ENCODE measurements at regions not wholly inside any gene's neighbourhood (a gene's known extent, or its start where the extent isn't known, plus 50 kb on each side); places are given as distances from the start of the nearest gene placed in this dataset.

DNA sequence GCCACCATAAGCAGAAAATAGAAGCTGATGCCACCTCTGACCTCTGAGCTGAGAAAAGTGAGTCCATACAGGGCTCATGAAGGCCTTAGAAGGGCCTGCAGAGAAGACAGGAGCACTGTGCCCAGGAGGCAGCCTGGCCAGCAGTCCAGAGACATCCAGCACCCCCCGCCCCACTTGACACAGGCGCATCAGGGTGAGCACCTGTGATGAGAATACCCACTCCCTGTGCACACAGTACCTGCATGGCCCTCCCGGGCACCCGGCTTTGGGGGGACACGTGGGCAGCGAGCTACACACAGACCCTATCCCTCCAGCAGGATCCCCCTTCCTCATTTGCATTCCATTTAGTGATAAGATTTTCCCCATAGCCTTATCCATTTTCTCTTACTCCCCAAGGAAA is 63.6 kb upstream of the NSMCE3 start:
- POLR2A ChIA-PET: interaction anchor here (0.6 kb wide), 1 partner anchor 10 kb away, joined by 3 read pairs; no protein-coding TSS in a partner anchor
- Mint-ChIP-seq H3K27me3 (ENCODE audit: insufficient read depth, unreplicated experiment) (peaks cover 18% of the 10 kb centered on the region), H3K27ac (ENCODE audit: low read depth, unreplicated experiment) (no peak overlapping the region), H3K9me3 (ENCODE audit: unreplicated experiment) (peaks cover 7% of the 10 kb centered on the region), H3K4me3 (ENCODE audit: unreplicated experiment) (no peak overlapping the region), H3K36me3 (ENCODE audit: insufficient read depth, unreplicated experiment) (no peaks in the 10 kb centered on the region), H3K4me1 (ENCODE audit: insufficient read depth, unreplicated experiment) (peaks cover 8% of the 10 kb centered on the region)
- TF ChIP-seq, protein P1, sequence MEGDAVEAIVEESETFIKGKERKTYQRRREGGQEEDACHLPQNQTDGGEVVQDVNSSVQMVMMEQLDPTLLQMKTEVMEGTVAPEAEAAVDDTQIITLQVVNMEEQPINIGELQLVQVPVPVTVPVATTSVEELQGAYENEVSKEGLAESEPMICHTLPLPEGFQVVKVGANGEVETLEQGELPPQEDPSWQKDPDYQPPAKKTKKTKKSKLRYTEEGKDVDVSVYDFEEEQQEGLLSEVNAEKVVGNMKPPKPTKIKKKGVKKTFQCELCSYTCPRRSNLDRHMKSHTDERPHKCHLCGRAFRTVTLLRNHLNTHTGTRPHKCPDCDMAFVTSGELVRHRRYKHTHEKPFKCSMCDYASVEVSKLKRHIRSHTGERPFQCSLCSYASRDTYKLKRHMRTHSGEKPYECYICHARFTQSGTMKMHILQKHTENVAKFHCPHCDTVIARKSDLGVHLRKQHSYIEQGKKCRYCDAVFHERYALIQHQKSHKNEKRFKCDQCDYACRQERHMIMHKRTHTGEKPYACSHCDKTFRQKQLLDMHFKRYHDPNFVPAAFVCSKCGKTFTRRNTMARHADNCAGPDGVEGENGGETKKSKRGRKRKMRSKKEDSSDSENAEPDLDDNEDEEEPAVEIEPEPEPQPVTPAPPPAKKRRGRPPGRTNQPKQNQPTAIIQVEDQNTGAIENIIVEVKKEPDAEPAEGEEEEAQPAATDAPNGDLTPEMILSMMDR (IDR thresholded peaks at IDR 0.05; ENCODE audit: unreplicated experiment): no peak
- DNase-seq (ENCODE audit: unreplicated experiment): no peak
- BruUV-seq (replicated peaks): no TSS peak
- intact Hi-C loops (cut with micrococcal nuclease): no loop called here
- CTCF ChIA-PET: no interaction called here

DNA sequence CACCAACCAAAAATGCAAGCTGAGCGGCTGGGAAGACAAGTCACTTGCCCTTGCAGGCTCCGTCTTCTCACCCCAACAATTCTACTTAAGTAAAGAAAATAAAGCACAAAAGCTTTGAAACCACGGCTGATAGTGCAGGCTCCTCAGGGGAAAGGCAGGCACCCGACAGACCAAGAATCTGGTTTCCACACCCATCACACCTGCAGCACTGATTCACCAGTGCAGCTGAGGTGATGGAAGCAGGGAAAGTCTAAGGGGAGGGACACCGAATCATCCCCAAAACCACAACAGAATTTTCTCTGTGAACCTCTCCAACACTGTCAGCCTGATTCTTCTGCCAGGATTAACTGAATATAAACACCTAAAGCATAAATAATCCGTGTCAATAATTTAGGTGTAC is 62.0 kb upstream of the NSMCE3 start:
- Mint-ChIP-seq H3K4me1 (ENCODE audit: insufficient read depth, unreplicated experiment) (no peaks in the 10 kb centered on the region), H3K4me3 (ENCODE audit: unreplicated experiment) (no peak overlapping the region), H3K27ac (ENCODE audit: low read depth, unreplicated experiment) (no peak overlapping the region), H3K36me3 (ENCODE audit: insufficient read depth, unreplicated experiment) (no peaks in the 10 kb centered on the region), H3K9me3 (ENCODE audit: unreplicated experiment) (peaks cover 7% of the 10 kb centered on the region), H3K27me3 (ENCODE audit: insufficient read depth, unreplicated experiment) (peaks cover 2% of the 10 kb centered on the region)
- ChIA-PET POLR2A (interaction anchor here (0.7 kb wide), 1 partner anchor 25 kb away, joined by 3 read pairs; no protein-coding TSS in a partner anchor), CTCF (interaction anchor here (0.6 kb wide), 1 partner anchor 7 kb away, joined by 3 read pairs; no protein-coding TSS in a partner anchor)
- no peak for DNase-seq (ENCODE audit: unreplicated experiment)
- intact Hi-C loops (cut with micrococcal nuclease): no loop called here
- no TSS peak for BruUV-seq (replicated peaks)
- TF ChIP-seq, protein P1 (IDR thresholded peaks at IDR 0.05; ENCODE audit: unreplicated experiment): no peak

DNA sequence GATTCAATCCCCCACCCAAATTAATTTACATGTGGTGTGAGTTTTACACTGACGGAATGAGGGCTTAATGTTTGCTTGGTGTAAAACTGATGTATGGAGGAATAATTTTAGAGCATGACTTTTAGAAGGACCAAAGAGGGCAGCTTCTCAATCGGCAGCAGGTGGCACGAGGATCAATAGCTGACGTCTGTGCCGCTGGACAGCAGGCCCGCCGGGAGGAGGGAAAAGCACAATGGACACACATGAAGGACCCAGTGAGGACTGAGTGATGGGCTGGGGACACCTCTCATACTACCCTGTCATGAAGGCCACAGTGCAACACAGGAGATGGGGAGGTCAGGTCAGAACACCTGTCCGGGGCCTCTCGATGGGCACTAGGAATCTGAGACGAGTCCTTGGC is 61.4 kb upstream of the NSMCE3 start:
- DNase-seq (ENCODE audit: unreplicated experiment): no peak
- Mint-ChIP-seq H3K27me3 (ENCODE audit: insufficient read depth, unreplicated experiment) (no peaks in the 10 kb centered on the region), H3K36me3 (ENCODE audit: insufficient read depth, unreplicated experiment) (no peaks in the 10 kb centered on the region), H3K4me1 (ENCODE audit: insufficient read depth, unreplicated experiment) (no peaks in the 10 kb centered on the region), H3K27ac (ENCODE audit: low read depth, unreplicated experiment) (no peak overlapping the region), H3K4me3 (ENCODE audit: unreplicated experiment) (no peak overlapping the region), H3K9me3 (ENCODE audit: unreplicated experiment) (peaks cover 11% of the 10 kb centered on the region)
- POLR2A ChIA-PET: interaction anchor here (0.7 kb wide), 1 partner anchor 24 kb away, joined by 3 read pairs; no protein-coding TSS in a partner anchor
- CTCF ChIA-PET: no interaction called here
- TF ChIP-seq, protein P1 (IDR thresholded peaks at IDR 0.05; ENCODE audit: unreplicated experiment): no peak
- intact Hi-C loops (cut with micrococcal nuclease): no loop called here
- no TSS peak for BruUV-seq (replicated peaks)

DNA sequence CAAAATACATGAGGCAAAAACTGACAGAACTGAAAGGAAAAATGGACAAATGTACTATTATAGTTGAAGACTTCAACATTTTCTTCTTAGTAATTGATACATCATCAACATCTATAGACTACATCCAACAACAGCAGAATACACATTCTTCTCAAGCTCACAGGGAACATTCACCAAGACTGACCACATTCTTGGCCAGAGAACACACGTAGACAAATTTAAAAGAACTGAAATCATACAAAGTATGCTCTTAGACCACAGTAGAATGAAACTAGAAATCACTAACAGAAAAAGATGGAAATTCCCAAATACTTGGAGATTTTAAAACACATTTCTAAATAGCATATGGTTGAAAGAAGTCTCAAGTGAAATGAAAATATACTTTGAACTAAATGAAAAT is 55.1 kb upstream of the NSMCE3 start:
- no TSS peak for BruUV-seq (replicated peaks)
- Mint-ChIP-seq H3K9me3 (ENCODE audit: unreplicated experiment) (peaks cover 24% of the 10 kb centered on the region), H3K36me3 (ENCODE audit: insufficient read depth, unreplicated experiment) (no peaks in the 10 kb centered on the region), H3K4me1 (ENCODE audit: insufficient read depth, unreplicated experiment) (no peaks in the 10 kb centered on the region), H3K27ac (ENCODE audit: low read depth, unreplicated experiment) (no peak overlapping the region), H3K4me3 (ENCODE audit: unreplicated experiment) (no peak overlapping the region), H3K27me3 (ENCODE audit: insufficient read depth, unreplicated experiment) (peaks cover 15% of the 10 kb centered on the region)
- intact Hi-C loops (cut with micrococcal nuclease): no loop called here
- CTCF ChIA-PET: interaction anchor here (0.8 kb wide), 1 partner anchor 751 kb away, joined by 3 read pairs; no protein-coding TSS in a partner anchor
- TF ChIP-seq, protein P1 (IDR thresholded peaks at IDR 0.05; ENCODE audit: unreplicated experiment): no peak
- no peak for DNase-seq (ENCODE audit: unreplicated experiment)
- POLR2A ChIA-PET: interaction anchor here (1.2 kb wide), 1 partner anchor 13 kb away, joined by 3 read pairs; no protein-coding TSS in a partner anchor
